Renal cortex interstitium (tissue), 11 donors: ENCODE measurements at regions not wholly inside any gene's neighbourhood (a gene's known extent, or its start where the extent isn't known, plus 50 kb on each side); places are given as distances from the start of the nearest gene placed in this dataset.
"Not testable (repeated sequence)": the region's sequence is repeated elsewhere in the genome, so short reads cannot be mapped to it uniquely, and the experiment has no call there.

Experiments
- DNase-seq, 11 donors: peaks; one replicate each; pipeline ENCODE4 v3.0.0-alpha.2; 2013; ENCODE audit warnings: low read depth in 9 of 11, low spot score in 4 of 11; ENCODE audit errors: extremely low read depth in 1 of 11

GRCh38 chr21:6545288-6545687 is 3976.1 kb upstream of the TPTE start:
- not testable (repeated sequence) for DNase-seq

GRCh38 chr21:6551045-6551444 is 3970.3 kb upstream of the TPTE start:
- DNase-seq = not testable (repeated sequence)

GRCh38 chr21:6553505-6554376 is 3967.6 kb upstream of the TPTE start:
- not testable (repeated sequence) for DNase-seq

- not testable (repeated sequence) for DNase-seq
Measured at GRCh38 chr21:6554377-6554864, 3967.0 kb upstream of the TPTE start.

GRCh38 chr21:6556516-6556915 is 3964.9 kb upstream of the TPTE start:
- DNase-seq = not testable (repeated sequence)

GRCh38 chr21:6557415-6557814 is 3964.0 kb upstream of the TPTE start:
- DNase-seq = not testable (repeated sequence)

- DNase-seq = not testable (repeated sequence)
Measured at GRCh38 chr21:6561168-6561567, 3960.2 kb upstream of the TPTE start.

- DNase-seq = not testable (repeated sequence)
Measured at GRCh38 chr21:6561578-6561977, 3959.8 kb upstream of the TPTE start.

- not testable (repeated sequence) for DNase-seq
Measured at GRCh38 chr21:6564543-6565166, 3956.7 kb upstream of the TPTE start.

- peak in 1 of 11 donors; percentile 0 for DNase-seq
Measured at GRCh38 chr21:6565190-6566094, 3955.9 kb upstream of the TPTE start.

GRCh38 chr21:6567542-6567941 is 3953.8 kb upstream of the TPTE start:
- not testable (repeated sequence) for DNase-seq

- DNase-seq = not testable (repeated sequence)
Measured at GRCh38 chr21:6569152-6569551, 3952.2 kb upstream of the TPTE start.

- DNase-seq = not testable (repeated sequence)
Measured at GRCh38 chr21:6569587-6570392, 3951.6 kb upstream of the TPTE start.

- not testable (repeated sequence) for DNase-seq
Measured at GRCh38 chr21:6570700-6571368, 3950.5 kb upstream of the TPTE start.

- DNase-seq = not testable (repeated sequence)
Measured at GRCh38 chr21:6573576-6573975, 3947.8 kb upstream of the TPTE start.

- DNase-seq = not testable (repeated sequence)
Measured at GRCh38 chr21:6579801-6580200, 3941.6 kb upstream of the TPTE start.
